ENCODE measurements at regions not wholly inside any gene's neighbourhood (a gene's known extent, or its start where the extent isn't known, plus 50 kb on each side); places are given as distances from the start of the nearest gene placed in this dataset.
A peak's percentile ranks its signal among the peaks of the same experiment; 100 is the strongest.

DNA sequence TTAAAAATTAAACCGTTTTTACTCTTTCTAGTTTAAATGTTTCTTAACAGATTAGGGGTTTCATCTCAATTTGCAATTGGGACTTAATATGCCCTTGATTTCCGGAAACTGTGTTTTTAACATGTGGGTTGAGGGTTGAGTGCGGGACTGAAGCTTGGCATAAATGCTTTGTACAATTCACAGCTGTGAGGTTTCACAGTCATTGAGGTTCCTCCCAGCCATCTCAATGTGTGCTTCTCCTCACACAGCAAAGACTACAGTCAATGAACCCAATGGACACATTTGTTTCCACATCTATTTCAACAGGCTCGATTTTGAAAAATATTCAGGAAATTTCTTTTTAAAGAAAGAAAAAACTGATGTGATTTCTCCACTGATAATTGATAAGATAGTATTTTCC lies 328.6 kb downstream of the TBC1D4 start:
- H3K36me3 ChIP-seq = no peaks in the 10 kb centered on the region
- DNase-seq = no peak
- no peak for TF ChIP-seq CTCF (IDR thresholded peaks at IDR 0.05; ENCODE audit: borderline replicate concordance)
- H3K4me1 ChIP-seq = no peaks in the 10 kb centered on the region
- H3K27ac ChIP-seq (replicated peaks) = peak overlapping the region; percentile 28
- intact Hi-C loops (cut with micrococcal nuclease) = no loop called here
- peaks cover 6% of the 10 kb centered on the region for H3K9me3 ChIP-seq (replicated peaks)
- H3K4me3 ChIP-seq = no peak overlapping the region
- no peaks in the 10 kb centered on the region for H3K27me3 ChIP-seq (ENCODE audit: low read depth)

GRCh38 chr13:75151081-75151643 lies 330.8 kb downstream of the TBC1D4 start:
- H3K9me3 ChIP-seq (replicated peaks) = no peaks in the 10 kb centered on the region
- no peak for DNase-seq
- no peak for TF ChIP-seq CTCF (IDR thresholded peaks at IDR 0.05; ENCODE audit: borderline replicate concordance)
- no peak overlapping the region for H3K27ac ChIP-seq (replicated peaks)
- H3K36me3 ChIP-seq = no peaks in the 10 kb centered on the region
- no peaks in the 10 kb centered on the region for H3K4me1 ChIP-seq
- intact Hi-C loops (cut with micrococcal nuclease) = no loop called here
- H3K4me3 ChIP-seq = no peak overlapping the region
- no peaks in the 10 kb centered on the region for H3K27me3 ChIP-seq (ENCODE audit: low read depth)

- Histone ChIP-seq H3K4me3 (no peak overlapping the region), H3K36me3 (no peaks in the 10 kb centered on the region), H3K9me3 (replicated peaks) (no peaks in the 10 kb centered on the region), H3K4me1 (no peaks in the 10 kb centered on the region), H3K27me3 (ENCODE audit: low read depth) (no peaks in the 10 kb centered on the region), H3K27ac (replicated peaks) (no peak overlapping the region)
- DNase-seq = no peak
- no peak for TF ChIP-seq CTCF (IDR thresholded peaks at IDR 0.05; ENCODE audit: borderline replicate concordance)
- intact Hi-C loops (cut with micrococcal nuclease) = no loop called here
These were observed 332.2 kb downstream of the TBC1D4 start for GRCh38 chr13:75149776-75150175.

DNA sequence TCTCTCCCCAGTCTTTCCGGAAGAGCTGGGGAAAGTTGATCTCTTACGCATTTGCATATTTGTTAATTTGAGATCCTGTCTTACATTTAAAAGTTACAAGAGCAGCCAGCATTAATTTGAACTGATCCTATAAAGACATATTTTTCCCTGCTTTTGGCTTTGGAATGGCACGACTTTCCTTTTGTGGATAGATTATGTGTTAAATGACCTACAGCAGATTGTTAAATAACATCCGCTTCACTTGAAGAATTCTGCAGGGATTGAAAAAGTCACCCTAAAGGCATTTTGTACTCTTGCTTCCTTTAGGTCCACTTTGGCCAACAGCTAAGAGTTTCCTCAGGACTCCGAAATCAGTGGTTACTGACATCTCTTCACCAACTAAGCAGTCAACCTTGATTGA lies 334.0 kb downstream of the TBC1D4 start:
- Histone ChIP-seq H3K9me3 (replicated peaks) (no peaks in the 10 kb centered on the region), H3K27me3 (ENCODE audit: low read depth) (no peaks in the 10 kb centered on the region), H3K4me3 (no peak overlapping the region), H3K4me1 (no peaks in the 10 kb centered on the region), H3K27ac (replicated peaks) (no peak overlapping the region), H3K36me3 (no peaks in the 10 kb centered on the region)
- DNase-seq = no peak
- intact Hi-C loops (cut with micrococcal nuclease) = no loop called here
- no peak for TF ChIP-seq CTCF (IDR thresholded peaks at IDR 0.05; ENCODE audit: borderline replicate concordance)

DNA sequence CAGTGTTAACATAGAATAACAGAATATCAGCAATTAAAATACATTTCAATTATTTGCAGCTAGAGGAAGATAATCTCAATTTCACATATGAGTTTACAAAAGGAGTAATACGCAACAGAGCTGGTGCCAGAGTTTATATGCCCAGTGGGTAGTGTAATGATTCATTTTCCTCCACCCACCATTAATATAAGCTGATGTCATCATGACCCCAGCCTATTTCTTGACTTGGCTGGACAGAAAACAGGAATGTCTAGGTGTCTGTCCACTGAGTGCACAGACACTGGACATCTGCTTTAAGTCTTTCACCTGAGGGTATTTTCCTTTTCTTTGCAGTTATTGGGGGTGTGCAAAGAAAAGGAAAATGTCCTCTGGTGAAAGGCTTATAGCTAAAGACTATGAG lies 335.5 kb downstream of the TBC1D4 start:
- no peaks in the 10 kb centered on the region for H3K36me3 ChIP-seq
- no peak overlapping the region for H3K27ac ChIP-seq (replicated peaks)
- H3K9me3 ChIP-seq (replicated peaks) = no peaks in the 10 kb centered on the region
- no peak overlapping the region for H3K4me3 ChIP-seq
- DNase-seq = no peak
- intact Hi-C loops (cut with micrococcal nuclease) = no loop called here
- H3K27me3 ChIP-seq (ENCODE audit: low read depth) = no peaks in the 10 kb centered on the region
- TF ChIP-seq CTCF (IDR thresholded peaks at IDR 0.05; ENCODE audit: borderline replicate concordance) = no peak
- H3K4me1 ChIP-seq = no peaks in the 10 kb centered on the region

DNA sequence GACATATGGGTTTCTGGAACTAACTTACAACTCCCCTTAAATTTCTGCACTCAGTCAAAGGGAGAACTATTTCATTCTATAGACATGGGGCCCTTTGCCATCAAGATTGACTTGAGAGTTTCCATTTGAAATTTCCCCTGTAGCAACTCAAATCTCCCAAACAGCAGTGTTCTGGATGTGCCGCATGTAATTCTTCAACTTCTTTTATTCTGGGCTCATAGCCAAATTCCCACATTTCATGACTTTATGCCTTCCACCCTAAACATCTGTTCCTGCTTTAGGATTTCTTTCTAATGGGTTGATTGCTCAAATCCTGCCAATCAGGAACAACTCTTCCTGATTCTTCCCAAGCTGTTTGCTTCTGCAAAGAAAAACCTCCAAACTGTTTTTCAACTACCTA lies 336.0 kb downstream of the TBC1D4 start:
- H3K36me3 ChIP-seq = no peaks in the 10 kb centered on the region
- no peak for TF ChIP-seq CTCF (IDR thresholded peaks at IDR 0.05; ENCODE audit: borderline replicate concordance)

More for the DNA sequence above, 336.0 kb downstream of the TBC1D4 start:
- Histone ChIP-seq H3K4me3 (no peak overlapping the region), H3K4me1 (no peaks in the 10 kb centered on the region), H3K27me3 (ENCODE audit: low read depth) (no peaks in the 10 kb centered on the region), H3K27ac (replicated peaks) (no peak overlapping the region), H3K9me3 (replicated peaks) (no peaks in the 10 kb centered on the region)
- no peak for DNase-seq
- intact Hi-C loops (cut with micrococcal nuclease) = no loop called here
